HG03159 (cell line): ENCODE measurements at regions not wholly inside any gene's neighbourhood (a gene's known extent, or its start where the extent isn't known, plus 50 kb on each side); places are given as distances from the start of the nearest gene placed in this dataset.
"Not testable (repeated sequence)": the region's sequence is repeated elsewhere in the genome, so short reads cannot be mapped to it uniquely, and the experiment has no call there.

ENCODE experiments used
- ATAC-seq: cut with Tn5 transposase; IDR thresholded peaks from one replicate; pipeline ENCODE4 v1.9.1; 2021; ENCODE audit warnings: mild to moderate bottlenecking, moderate library complexity; ENCODE audit not compliant: unreplicated experiment

DNA sequence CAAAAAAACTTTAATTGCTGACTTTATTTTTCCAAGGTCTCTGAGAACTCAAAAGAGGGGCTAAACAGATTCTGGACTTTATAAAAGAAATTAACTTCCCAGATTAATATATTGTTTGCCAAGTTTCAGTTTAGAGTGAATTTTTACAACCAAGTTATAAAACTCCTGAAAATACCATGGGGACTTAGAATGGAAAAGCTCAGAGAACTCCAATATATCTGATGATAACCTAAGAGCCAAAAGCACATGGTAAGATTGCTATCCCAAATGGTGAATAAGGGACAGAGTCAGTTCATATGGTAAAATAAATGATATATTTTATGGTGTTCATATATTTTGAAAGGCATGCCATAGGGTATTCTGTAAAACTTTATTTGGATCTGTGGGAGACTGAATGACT is 470.9 kb downstream of the TTLL7 start:
- ATAC-seq: no peak

DNA sequence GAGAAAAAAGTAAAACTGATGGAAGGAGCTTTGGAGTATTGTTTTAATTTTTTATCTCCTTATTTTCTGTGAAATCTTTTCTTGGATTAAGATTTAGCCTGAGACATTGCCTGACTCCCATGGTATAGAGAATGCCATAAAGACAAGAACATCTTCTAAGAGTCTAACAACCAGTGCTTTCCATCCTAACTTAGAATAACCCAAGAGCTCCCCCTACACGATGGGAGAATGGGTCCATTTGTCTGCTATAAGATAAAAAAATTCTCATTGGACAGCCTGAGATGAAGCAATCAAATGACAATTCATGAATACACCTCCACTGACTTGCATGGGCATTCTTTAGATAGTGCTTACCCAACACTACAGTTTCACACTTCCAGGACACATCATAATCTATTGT is 478.1 kb downstream of the TTLL7 start:
- no peak for ATAC-seq

DNA sequence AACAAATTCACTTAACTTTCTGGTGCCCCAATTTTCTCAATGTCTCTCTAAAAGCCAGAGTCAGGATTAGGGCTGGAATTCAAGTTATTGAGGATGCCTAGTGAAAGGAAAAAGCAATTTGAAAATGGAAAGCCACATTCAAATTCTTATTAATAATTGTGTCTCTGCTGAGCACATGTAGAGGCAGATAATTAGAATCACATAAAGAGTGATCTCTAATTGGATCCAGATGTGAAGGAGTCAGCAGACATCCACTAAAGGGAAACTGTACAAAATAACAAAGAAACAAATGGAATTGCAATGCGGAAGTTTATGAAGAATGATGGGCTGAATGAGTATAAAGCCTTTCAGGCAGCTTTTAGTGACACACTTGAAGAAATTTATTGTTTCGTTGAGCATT is 482.6 kb downstream of the TTLL7 start:
- no peak for ATAC-seq

DNA sequence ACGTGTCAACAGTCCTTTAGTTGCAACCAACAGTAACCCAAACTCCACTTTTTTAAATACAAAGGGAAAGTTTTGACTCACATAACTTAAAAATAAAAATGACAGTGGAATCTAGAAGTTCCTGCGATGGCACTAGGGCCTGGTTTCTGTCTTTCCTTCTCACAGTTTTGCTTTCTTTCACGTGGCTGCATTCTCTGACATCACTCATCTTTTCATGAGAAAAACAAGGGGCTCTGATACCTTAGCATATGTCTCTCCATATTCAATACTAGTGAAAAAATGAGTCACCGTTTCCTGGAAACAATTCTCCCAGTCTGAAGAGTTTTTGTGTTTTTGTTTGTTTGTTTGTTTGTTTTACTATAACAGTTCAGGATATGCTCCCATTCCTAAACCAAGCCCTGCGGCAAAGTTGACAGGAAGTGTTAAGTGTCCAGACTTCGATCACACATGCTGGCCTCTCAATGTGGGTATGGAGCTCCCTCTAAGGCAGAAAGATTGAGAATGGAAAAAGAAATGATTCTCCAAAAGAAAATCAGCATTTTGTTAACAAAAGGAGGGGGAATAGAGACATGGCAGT is 483.3 kb downstream of the TTLL7 start:
- ATAC-seq: no peak

DNA sequence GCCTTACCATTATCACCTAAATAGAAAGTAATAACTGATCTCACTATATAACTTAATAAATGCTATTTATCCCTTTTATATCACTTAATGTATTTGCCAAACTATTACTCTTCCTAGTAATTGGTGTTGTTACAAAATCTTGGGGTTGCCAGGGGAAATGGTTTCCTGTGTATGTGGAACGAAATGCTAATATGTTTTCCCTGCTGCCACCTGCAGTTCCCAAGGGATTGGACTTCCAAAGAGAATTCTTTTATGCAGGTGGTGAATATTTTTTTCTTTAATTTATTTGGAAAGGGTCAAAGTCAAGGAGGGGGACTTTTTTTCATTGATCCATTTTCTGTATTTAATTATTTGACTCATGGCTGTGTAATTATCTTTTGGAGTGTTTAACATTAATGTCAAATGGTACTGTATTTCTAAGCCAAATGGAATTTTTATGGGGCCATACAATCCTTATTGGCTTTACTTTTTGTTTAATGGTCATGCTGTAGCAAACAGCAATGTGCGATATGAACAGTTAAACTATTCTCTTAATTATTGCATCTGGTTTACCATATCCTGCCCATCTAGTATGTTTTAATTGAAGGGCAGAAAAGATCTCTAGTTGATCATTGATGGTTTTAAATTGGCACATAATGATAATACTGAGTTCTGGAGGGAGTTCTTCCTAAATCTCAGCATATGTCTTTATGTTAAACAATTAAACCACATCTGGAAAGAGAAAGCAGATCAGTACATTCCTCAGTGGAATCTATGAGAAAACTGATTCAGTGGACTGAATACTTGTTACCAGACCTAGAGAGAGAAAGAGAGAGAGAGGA is 486.3 kb downstream of the TTLL7 start:
- no peak for ATAC-seq

DNA sequence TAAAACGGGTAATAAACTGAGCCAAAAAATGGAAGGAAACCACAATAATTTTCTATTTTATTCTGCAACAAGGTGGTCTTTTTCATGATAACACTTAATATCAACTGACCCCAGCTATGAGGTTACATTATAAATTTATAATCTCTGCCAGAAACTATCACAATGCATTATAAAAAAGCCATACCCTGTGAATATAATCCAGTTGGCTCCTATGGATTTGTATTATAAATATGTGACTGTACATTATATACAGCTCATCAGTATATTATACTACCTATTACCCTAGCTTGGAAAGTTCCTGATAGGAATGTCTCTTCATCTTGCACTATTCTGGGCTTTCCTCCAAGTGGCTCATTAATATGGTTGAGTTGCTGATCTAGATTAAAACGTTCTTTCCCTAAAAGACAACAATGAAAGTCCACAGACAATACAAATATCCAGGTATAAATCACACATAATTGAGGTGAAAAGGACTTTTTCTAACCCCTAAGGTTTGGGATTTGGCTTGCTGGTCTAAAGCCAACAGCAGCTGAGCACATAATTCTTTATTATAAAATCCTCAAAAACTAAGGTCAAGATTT is 487.7 kb downstream of the TTLL7 start:
- no peak for ATAC-seq

DNA sequence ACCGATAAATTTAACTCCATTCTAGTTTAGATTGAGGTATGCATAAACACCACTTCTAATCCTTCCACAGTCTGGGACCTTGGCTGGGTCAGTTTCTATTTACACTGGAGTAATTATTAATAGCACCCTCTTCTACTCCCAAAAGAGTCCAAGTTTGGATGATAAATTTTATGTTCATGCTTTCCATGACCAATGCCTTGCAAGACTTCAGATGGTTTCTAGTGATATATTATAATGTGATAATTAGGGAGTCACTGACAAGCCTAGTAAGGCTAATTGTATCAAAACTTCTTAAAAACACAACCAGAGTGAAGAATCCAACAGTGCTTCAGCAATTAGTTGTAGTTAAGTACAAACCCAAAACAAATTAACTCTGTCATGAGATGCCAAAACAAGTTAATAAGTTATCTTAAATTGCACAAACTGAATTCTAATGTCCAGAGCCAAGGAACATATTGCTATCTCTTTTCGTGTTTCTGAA is 489.6 kb downstream of the TTLL7 start:
- ATAC-seq: no peak

DNA sequence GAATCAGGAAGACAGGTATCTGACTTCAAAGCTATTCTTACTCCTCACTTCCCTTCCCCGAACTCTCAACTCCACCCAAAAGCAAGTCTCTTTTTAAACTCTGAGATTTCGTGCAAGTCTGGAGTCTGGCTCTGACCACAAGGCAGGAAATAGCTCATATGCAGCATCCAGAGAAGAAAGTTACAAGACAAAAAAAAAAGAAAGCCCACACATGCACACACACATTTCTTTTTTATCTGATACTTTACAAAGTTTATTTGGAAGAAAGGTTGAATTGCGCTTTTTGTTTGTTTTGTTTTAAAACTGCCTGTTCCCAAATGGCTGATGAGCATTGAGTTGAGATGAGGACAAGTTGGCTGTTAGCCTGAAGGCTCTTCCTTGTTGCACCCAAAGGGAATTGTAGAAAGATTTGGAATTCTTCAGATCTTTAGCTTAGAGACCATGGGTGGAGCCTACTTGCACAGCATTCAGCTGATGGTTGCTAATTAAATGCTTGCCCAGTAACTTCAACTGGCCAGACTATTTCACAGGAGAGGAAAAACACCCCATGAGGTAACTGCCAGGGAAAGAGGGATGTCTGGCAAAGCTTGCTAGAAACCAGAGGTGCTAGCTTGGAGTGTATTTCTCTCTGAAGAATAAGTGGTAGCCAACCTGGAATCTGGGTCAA is 490.3 kb downstream of the TTLL7 start:
- ATAC-seq: peak; percentile 97

DNA sequence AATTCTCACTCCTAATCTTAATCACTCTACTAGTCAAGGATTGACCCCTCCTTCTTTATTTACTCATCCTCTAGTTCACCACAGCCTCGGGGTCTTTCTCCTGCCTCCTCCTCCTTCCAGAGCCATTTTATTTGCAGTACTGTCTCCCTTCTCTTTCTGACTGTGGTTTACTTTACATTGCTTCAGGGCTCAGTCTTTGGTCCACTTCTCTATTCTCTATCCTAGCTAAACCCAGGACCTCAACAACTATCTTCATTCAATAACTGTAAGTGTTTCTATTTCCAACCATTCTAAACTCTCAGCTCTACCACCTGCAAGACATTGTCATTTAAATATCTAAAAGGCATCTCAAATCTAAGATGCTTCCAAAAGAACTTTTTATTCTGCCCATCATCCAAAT is 493.8 kb downstream of the TTLL7 start:
- ATAC-seq: no peak

DNA sequence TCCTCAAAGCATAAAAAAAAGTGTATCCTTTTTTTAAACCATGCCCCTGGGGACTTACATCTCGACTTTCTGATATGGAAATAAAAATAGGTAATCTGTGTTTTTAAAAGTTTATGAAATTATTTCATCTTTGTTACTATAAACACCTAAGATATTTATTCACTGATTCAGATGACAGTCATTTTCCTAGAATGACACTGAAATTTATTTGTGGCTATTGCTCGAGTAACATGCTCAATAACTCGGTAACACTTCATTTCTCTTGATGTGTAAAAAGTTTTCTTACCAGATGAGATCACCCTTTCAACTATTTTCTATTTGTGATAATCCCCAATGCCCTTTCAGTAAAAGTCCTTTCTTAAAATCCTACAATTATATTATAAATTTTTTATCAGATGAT is 495.8 kb downstream of the TTLL7 start:
- no peak for ATAC-seq

DNA sequence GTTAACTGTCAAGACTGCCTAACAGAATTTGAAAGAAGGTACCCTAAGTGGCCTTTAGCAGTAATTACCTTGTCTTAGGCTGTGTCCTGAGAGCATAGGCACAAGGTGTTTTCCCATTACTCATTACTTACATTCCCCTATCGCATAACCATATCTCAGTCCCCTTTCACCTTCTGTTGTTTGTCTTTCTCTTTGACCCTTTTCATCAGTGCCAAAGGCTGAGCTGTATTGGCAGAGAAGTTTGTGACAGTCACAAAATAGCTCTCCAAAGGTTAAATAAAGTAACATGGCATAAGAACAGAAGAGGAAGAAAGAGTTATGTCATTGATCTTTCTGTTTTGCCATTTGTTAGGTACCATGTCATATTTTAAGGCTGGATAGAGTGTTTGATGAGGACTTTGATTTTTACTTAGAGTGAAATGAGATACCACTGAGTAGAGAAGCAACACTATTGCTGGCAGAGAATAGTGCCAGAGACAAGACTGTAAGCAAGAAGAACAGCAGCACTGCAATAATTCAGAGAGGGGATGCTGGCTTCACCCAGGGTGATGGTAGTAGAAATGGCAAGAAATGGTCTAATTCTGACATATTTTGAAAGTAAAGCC is 497.8 kb downstream of the TTLL7 start:
- peak; percentile 90 for ATAC-seq

DNA sequence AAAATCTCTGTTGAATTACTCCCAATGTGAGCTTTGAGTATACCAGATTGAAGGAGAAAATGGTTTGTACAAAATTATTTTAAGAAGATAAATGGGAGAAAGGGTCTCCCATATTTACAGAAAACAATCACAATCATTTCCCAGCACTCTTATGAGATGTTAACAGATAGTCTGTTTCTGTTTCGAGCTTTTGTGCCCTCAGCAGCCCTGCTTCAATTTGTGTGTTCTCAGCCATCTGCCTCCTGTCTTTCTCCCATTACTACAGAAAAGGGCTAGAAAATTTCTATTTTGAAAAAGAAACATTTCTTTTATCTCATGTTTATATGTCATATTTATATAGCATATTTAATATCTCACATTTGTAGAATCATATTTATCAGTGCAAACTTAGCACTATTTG is 498.4 kb downstream of the TTLL7 start:
- no peak for ATAC-seq

DNA sequence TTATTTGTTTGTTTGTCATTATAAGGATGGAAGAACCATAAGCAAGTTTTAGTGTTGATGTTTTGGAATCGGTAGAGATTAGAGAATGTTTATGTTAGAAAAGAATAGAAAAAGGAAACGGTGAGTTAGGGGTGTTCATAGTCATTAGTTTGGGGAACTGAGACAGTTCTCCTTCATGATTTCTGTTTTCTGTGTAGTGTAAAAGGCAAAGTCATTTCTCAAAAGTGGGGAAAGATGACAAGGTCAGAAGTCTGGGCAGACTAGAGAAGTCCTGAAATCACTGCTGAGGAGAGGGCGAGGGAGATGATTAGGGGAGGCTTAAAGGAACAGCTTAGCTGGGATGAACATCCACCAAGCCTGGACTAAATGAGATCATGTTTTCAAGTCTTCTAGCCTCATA is 498.9 kb downstream of the TTLL7 start:
- ATAC-seq: peak; percentile 60

DNA sequence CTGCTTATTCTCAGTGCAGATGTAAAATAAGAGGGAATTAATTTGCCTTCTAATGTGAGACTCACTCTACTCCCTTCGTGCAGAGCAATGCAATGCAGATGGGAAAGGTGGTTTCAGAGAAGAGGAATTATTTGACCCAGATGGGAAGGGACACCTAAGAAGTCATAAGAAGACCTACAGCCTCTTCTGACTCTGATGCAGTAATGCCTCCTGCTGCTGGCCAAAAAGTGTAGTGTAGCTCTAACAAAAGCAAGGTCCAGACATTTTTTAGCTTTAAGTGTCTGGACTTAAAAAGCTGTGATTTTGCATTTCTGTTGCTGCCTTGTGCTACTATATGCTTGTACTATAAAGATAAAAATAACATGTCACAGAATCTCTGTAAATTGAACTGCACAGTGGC is 501.4 kb downstream of the TTLL7 start:
- ATAC-seq: no peak

DNA sequence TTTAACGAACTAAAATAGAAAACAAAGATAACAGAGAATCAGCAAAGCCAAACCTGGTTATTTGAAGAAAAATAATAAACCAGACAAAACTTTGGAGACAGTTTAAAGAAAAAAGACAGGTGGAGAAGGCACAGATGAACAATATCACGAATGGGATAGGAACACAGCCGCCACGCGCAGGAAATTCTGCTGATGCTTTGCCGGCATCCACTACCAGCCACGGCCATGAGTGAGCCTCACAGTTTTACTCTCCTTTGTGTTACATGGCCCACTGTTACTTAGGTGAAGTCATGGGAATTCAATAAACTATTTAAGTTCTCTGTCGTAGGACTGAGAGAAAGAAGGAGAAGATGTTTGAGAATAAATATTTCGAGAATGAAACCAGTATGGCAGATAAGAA is 503.4 kb downstream of the TTLL7 start:
- ATAC-seq: no peak

DNA sequence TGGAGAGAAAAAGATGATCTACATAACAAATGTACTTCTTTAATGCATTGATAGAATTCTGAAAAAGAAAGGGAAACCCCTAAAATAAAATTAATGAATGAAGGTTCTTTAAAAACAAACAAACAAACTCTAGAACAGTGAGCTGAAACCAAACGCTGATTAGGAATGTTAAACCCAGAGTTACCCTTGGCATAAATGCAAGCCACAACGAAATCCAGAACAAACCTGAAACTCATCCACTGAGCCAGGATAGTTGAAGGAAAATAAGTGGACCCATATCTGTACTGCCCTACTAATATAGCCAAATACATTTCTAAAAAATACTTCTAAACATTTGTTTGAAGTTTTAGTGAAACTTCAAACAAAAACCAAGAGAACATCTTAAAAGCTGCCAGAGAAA is 505.3 kb downstream of the TTLL7 start:
- ATAC-seq: no peak

DNA sequence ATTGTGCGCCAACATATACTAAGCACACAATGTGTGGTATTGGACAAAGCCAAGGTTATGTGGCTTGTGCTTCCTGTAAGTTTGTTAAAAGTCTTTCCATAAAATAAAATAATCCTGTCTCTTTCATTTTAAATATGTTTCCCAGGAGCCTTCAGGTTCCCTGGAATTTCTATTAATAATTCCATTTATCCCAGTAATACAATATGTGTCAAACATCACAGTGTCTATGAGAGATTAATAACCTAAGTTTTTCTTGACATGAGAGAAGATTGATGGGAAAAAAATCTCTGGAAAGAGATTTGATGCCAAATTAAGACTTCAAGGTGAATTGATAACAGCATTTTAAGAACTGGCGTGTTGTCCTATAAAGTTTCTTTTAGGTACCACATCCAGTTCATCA is 507.0 kb downstream of the TTLL7 start:
- ATAC-seq: no peak

DNA sequence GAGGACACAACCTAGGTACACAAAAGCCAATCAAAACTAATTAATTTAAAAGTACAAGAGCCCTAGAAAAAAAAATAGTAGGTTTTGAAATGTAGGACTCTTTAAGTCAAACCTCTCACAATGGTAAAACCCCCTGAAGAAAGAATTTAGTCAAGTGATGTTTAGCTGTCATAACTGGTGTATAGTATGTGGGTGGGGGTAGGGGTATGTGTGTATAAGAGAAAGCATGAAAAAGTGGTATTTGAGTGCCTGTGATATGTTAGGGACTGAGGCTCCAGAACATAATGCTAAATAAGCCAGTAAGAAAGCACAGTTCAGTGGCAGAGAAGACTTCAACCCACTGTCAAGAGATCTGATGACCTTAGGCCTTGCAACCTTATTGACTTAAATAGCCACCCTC is 507.9 kb downstream of the TTLL7 start:
- no peak for ATAC-seq

DNA sequence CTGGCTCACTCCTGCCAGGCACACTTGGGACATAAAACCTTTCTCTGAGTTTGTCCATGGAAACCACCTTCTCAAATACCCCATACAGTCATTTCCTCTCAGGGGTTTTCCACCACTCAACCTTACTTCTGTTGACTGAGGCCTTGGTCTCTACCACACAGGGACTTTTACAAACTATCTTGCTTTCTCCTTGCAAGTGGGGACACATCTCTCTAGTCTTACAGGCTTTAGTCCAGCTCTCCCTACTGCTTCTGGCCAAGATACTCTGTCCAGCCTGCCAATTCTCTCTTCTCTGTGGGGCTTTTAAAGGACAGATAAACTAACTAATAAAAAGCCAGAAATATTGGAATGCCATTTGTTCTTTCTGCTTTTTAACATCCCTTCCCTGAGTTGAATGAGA is 510.8 kb downstream of the TTLL7 start:
- ATAC-seq: peak; percentile 81

DNA sequence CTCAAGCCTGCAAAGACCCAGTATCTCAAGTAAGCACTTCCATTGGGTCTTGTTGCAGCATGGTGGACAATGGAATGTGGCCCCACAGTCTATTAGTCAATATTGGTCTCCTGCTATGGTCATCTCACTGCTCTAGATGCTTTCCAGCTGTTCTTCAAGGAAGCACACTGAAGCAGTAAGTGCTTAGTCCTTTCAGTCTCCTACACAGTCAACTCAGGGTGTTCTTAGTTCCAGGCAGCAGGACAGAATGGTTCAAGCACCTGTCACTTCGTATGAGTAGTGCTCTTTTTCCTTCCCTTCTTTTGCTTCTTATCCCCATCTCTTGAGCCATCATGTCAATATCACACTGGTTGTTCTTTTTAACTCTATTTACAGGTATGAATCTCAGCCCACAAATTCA is 511.5 kb downstream of the TTLL7 start:
- peak; percentile 43 for ATAC-seq

DNA sequence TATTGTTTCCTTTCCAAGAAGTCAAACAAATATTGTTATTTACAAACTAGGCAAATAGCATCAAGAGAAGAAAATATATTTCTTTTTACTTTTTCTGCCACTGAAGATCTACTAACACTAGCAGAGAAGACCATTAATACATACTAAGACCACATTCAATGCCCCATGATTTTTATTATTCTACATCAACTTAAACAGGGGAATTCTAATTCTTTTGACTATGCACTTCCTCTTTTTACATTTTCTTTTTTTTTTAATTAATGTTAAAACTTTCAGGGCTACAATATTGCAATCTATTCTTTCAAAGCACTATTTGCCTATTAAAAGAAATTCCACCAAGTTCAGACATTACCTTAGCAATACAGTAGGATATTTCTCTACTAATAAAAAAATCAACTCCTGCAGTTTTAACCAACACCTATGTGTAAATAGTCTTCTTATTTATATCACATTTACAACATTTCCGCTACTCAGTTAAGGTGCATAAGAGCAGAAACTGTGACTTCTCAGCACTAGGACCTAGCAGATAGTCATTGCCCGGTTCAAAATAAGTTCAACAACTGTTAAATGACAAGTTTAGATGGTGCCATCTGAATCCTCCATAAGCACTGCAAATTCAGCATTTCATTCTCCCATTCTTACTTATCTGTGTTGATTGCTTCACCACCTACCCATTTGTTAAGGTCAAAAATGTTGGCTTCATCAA is 513.5 kb downstream of the TTLL7 start:
- ATAC-seq: not testable (repeated sequence)
